Right lobe of liver (tissue), 6 donors: ENCODE measurements at regions not wholly inside any gene's neighbourhood (a gene's known extent, or its start where the extent isn't known, plus 50 kb on each side); places are given as distances from the start of the nearest gene placed in this dataset.
"Not testable (repeated sequence)": the region's sequence is repeated elsewhere in the genome, so short reads cannot be mapped to it uniquely, and the experiment has no call there.

ENCODE experiments used
- ATAC-seq, 4 donors: fragments of 200-7000 bp; cut with Tn5 transposase; one replicate each; pipeline ENCODE4 v1.9.1; 2020; ENCODE audit warnings: mild to moderate bottlenecking in 4 of 4, moderate library complexity in 4 of 4
- DNase-seq, 3 donors: peaks; one replicate each; pipeline ENCODE4 v3.0.0-alpha.2; 2020
- H3K27ac ChIP-seq, 3 donors: fragments of 200-600 bp; one replicate each; pipeline ENCODE4 v1.8.0; 2022
- H3K27me3 ChIP-seq, 2 donors: fragments of 200-600 bp; one replicate each; pipeline ENCODE4 v1.8.0; 2022
- H3K36me3 ChIP-seq, 4 donors: fragments of 200-600 bp; sonication (generic) in 1 of 4; one replicate each; pipeline versions ENCODE4 v1.5.1 to v1.8.0; 2017 to 2022; ENCODE audit warnings: control low read depth in 1 of 4
- H3K4me1 ChIP-seq, 4 donors: fragments of 200-600 bp; sonication (generic) in 1 of 4; one replicate each; pipeline versions ENCODE4 v1.5.1 to v1.8.0; 2017 to 2022; ENCODE audit warnings: control low read depth in 1 of 4
- H3K4me3 ChIP-seq, 3 donors: fragments of 200-600 bp; one replicate each; pipeline ENCODE4 v1.8.0; 2022
- H3K9me3 ChIP-seq, 4 donors: fragments of 200-600 bp; sonication (generic) in 1 of 4; one replicate each; pipeline versions ENCODE4 v1.5.1 to v1.8.0; 2017 to 2022; ENCODE audit warnings: control low read depth in 1 of 4
- POLR2A ChIP-seq: fragments of 450-650 bp; IDR thresholded peaks from one replicate; pipeline ENCODE4 v1.6.1; 2017; ENCODE audit warnings: antibody characterized with exemption, mild to moderate bottlenecking
- WGBS: methylation state at CpG from one replicate; pipeline ENCODE4 v1.1.6; 2018; ENCODE audit warnings: low coverage, low lambda C conversion rate; ENCODE audit not compliant: insufficient coverage; ENCODE audit errors: missing lambda C conversion rate; 5-methylcytosine and 5-hydroxymethylcytosine counted together
- intact Hi-C, 2 donors: fragments of 100-400 bp; cut with DNase I; formaldehyde crosslinking; loops; one replicate each; pipeline versions ENCODE4 v1.11.2 to v1.14.1; 2022
- TF ChIP-seq, protein P1 (sequence below), 4 donors: fragments of 200-600 bp in 3 of 4; fragments of 450-650 bp in 1 of 4; IDR thresholded peaks; one replicate each; pipeline versions ENCODE4 v1.5.1 to v1.8.0; 2016 to 2022; ENCODE audit warnings: antibody characterized with exemption in 4 of 4, mild to moderate bottlenecking in 2 of 4
- donor health status: DM: no; HTN: yes; CAD: no.
- donor health status: DM: no; HTN: no; CAD: no.
- donor health status: DM: no; HTN: no; CAD: no.
- donor health status: DM: no; HTN: yes; CAD: no.
- donor health status: DM: no; HTN: yes; CAD: no.

GRCh38 chr16:26396511-26397235, 670.1 kb upstream of the C16orf82 start:
- TF ChIP-seq POLR2A, result no peak
- TF ChIP-seq, protein P1, sequence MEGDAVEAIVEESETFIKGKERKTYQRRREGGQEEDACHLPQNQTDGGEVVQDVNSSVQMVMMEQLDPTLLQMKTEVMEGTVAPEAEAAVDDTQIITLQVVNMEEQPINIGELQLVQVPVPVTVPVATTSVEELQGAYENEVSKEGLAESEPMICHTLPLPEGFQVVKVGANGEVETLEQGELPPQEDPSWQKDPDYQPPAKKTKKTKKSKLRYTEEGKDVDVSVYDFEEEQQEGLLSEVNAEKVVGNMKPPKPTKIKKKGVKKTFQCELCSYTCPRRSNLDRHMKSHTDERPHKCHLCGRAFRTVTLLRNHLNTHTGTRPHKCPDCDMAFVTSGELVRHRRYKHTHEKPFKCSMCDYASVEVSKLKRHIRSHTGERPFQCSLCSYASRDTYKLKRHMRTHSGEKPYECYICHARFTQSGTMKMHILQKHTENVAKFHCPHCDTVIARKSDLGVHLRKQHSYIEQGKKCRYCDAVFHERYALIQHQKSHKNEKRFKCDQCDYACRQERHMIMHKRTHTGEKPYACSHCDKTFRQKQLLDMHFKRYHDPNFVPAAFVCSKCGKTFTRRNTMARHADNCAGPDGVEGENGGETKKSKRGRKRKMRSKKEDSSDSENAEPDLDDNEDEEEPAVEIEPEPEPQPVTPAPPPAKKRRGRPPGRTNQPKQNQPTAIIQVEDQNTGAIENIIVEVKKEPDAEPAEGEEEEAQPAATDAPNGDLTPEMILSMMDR (IDR thresholded peaks at IDR 0.05), result no peak
- H3K4me3 ChIP-seq, result no peak overlapping the region
- DNase-seq, result no peak
- intact Hi-C loops, result no loop called here
- WGBS, result 31% methylated on average over 3 of the region's 3 CpGs
- no peaks in the 10 kb centered on the region for H3K27me3 ChIP-seq
- no peaks in the 10 kb centered on the region for H3K36me3 ChIP-seq
- no peak overlapping the region for H3K27ac ChIP-seq
- no peak for ATAC-seq
- H3K9me3 ChIP-seq, result no peaks in the 10 kb centered on the region
- H3K4me1 ChIP-seq, result no peaks in the 10 kb centered on the region

DNA sequence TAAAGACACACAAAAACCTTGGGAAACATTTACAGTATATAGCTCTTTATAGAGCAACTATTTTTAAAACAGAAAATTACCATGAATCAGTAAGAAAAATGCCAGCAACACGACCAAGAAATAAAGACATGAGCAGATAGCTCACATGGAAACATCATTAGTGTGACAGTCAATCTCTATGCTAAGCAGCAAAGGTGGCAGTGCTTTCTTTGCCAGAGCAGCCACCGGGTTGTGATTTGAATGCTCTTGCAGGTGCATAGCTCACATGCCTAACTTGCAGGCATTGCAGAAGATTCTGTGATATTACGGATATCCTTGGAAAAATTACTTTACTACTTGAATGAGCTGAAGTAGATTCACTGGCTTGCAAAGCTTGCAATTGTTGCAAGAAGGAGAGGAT, 652.9 kb upstream of the C16orf82 start:
- WGBS, result 26% methylated on average over 3 of the region's 3 CpGs
- ATAC-seq (no peak), DNase-seq (no peak)
- Histone ChIP-seq H3K27me3 (no peaks in the 10 kb centered on the region), H3K9me3 (no peaks in the 10 kb centered on the region), H3K4me3 (no peak overlapping the region), H3K27ac (no peak overlapping the region), H3K4me1 (no peaks in the 10 kb centered on the region), H3K36me3 (no peaks in the 10 kb centered on the region)
- TF ChIP-seq, protein P1 (IDR thresholded peaks at IDR 0.05), result no peak
- no peak for TF ChIP-seq POLR2A
- intact Hi-C loops, result no loop called here

GRCh38 chr16:26419458-26419857, 647.3 kb upstream of the C16orf82 start:
- DNase-seq, intact Hi-C loops, H3K4me3 ChIP-seq, H3K36me3 ChIP-seq, H3K27me3 ChIP-seq, H3K27ac ChIP-seq, H3K9me3 ChIP-seq, ATAC-seq, H3K4me1 ChIP-seq: not testable (repeated sequence)
- 35% methylated on average over 7 of the region's 8 CpGs for WGBS

GRCh38 chr16:26430618-26431017, 636.1 kb upstream of the C16orf82 start:
- TF ChIP-seq, protein P1 (IDR thresholded peaks at IDR 0.05), result no peak
- no peak for TF ChIP-seq POLR2A
- Histone ChIP-seq H3K27me3 (no peaks in the 10 kb centered on the region), H3K36me3 (no peaks in the 10 kb centered on the region), H3K4me3 (no peak overlapping the region), H3K4me1 (no peaks in the 10 kb centered on the region), H3K9me3 (no peaks in the 10 kb centered on the region), H3K27ac (no peak overlapping the region)
- 53% methylated on average over 2 of the region's 2 CpGs for WGBS
- DNase-seq, result no peak
- no peak for ATAC-seq
- intact Hi-C loops, result no loop called here

- ATAC-seq (no peak), DNase-seq (no peak)
- no peak overlapping the region for H3K27ac ChIP-seq
- no peaks in the 10 kb centered on the region for H3K4me1 ChIP-seq
- peaks cover 0 to 6% of the 10 kb centered on the region in 2 donors for H3K27me3 ChIP-seq
- no peaks in the 10 kb centered on the region for H3K9me3 ChIP-seq
- intact Hi-C loops, result no loop called here
- no peaks in the 10 kb centered on the region for H3K36me3 ChIP-seq
- H3K4me3 ChIP-seq, result no peak overlapping the region
- TF ChIP-seq, protein P1 (IDR thresholded peaks at IDR 0.05), result no peak
- TF ChIP-seq POLR2A, result no peak
- 35% methylated on average over 2 of the region's 2 CpGs for WGBS
Measured at GRCh38 chr16:26433807-26434206, 632.9 kb upstream of the C16orf82 start.
